GM19239 (cell line): ENCODE measurements at regions not wholly inside any gene's neighbourhood (a gene's known extent, or its start where the extent isn't known, plus 50 kb on each side); places are given as distances from the start of the nearest gene placed in this dataset.

ENCODE experiments used
- DNase-seq: peaks from one replicate; pipeline ENCODE4 v3.0.0; 2011; ENCODE audit warnings: low spot score; ENCODE audit not compliant: insufficient read length
- FAIRE-seq: peaks from 2 replicates; lab custom pipeline; 2011; peaks lifted over from hg19 to GRCh38; lab: Jason Lieb, UNC

DNA sequence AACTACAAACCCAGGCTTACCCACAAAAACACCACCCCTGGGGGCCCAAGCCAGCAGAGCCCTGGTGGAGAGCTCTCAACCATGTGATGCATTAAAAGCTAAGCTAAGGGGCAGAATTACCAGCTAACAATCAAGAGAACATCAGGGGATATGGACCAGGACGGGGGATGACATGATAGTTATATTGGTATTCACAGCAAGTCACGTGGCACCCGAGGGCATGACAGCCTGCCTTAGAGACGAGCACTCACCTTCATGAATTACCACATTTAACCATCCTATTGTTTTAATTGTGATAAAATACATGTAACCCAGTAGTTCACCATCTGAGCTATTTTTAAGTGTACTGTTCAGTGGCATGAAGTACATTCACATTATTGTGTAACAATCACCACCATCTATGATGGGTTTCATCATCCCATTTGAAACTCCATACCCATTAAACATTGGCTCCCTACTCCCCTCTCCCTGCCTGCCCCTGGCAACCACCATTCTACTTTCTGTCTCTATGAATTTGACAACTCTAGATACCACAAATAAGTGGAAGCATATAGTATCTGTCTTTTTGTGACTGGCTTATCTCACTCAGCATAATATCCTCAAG, 245.6 kb downstream of the ANAPC1 start:
- FAIRE-seq (no peak), DNase-seq (no peak)

DNA sequence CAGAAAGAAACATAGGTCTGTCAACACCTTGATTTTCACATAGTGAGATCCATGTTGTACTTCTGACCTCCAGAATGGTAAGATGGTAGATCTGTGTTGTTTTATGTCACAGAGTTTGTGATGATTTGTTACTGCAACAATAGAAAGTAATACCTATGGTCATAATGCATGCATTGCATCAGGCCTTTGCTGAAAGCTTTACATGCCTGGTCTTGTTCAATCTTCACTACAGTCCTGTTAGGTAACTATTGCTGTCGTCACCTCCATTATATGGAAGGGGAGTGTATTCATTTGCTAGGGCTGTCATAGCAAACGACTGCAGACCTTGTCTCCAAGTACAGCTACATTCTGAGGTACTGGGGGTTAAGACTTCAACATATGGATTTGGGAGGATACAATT, 243.5 kb downstream of the ANAPC1 start:
- DNase-seq (no peak), FAIRE-seq (no peak)

- FAIRE-seq, result no peak
- DNase-seq, result no peak
Observed at GRCh38 chr2:111642586-111643327, 241.2 kb downstream of the ANAPC1 start.

- no peak for DNase-seq
- no peak for FAIRE-seq
Observed at GRCh38 chr2:111643759-111644158, 240.2 kb downstream of the ANAPC1 start.

DNA sequence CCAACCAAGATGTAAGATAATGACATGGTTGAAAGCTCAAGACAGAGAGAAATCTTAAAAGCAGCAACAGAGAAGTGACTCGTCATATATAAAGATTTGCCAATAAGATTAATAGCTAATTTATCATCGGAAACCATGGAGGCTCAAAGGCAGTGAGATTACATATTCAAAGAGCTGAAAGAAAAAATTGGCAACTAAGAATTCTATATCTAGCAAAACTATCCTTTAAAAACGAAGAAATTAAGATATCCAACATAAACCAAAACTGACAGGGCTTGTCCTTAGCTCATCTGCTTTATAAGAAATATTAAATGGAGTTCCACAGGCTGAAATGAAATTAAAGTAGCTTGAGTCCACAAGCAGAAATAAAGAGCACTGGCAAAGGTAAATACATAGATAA, 236.6 kb downstream of the ANAPC1 start:
- no peak for FAIRE-seq
- no peak for DNase-seq

DNA sequence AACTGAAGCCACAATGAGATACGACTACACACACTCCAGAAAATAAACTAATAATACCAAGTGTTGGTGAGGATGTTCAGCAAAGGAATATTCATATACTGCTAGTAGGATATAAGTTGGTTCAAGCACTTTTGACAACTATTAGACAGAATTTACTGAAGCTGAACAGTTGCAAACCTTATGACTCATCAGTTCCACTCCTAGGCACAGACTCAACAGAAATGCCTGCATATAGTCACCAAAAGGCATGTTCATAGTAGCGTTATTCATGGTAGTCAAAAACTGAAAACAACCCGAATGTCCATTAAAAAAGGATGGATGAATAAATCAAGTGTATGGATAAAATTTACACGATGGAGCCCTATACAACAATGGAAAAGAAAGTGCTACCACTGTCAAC, 232.0 kb downstream of the ANAPC1 start:
- no peak for FAIRE-seq
- no peak for DNase-seq

DNA sequence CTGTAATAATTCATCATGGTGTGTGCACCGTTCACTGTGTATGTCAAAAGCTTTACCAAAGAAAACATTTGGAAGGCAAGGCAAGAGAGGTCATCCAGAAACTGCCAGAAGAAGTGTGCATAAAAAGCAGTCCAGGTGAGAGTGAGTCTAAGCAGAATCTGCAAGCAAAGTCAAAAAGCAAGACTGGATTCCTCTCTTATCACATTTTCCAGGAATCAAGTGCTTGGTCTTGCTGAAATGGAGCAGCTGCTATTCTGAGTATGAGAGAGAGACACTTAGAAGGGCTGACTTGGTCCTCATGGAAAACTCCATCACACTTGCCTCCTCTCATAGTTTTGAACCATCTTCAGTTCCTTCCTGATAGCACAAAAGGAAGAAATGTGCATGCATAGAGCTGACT, 231.3 kb downstream of the ANAPC1 start:
- no peak for DNase-seq
- FAIRE-seq, result no peak

DNA sequence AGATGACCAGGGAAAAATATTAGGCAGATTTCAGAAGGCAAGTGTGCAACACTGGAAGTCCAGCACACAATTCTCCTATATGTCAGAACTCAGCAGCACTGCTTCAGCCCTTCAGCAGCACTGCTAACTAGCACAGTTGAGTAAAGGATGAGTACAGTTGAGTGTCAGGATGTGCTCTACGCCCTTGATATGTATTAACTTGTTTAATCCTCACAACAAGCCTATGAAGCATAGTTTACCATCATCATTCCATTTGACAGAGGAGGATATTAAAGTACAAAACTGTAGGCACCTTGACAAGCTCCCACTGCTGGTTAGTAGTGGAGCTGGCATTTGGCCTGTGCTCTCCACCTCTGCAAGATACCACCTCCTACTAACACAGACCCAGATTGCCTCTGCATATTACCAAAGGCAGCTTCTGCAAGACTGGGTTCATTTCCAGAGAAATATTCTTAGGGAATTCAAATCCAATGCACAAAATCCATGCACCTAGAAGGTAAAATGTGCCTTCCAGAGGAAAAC, 230.8 kb downstream of the ANAPC1 start:
- no peak for FAIRE-seq
- no peak for DNase-seq

- DNase-seq (no peak), FAIRE-seq (no peak)
Observed at GRCh38 chr2:111653913-111654312, 230.1 kb downstream of the ANAPC1 start.

DNA sequence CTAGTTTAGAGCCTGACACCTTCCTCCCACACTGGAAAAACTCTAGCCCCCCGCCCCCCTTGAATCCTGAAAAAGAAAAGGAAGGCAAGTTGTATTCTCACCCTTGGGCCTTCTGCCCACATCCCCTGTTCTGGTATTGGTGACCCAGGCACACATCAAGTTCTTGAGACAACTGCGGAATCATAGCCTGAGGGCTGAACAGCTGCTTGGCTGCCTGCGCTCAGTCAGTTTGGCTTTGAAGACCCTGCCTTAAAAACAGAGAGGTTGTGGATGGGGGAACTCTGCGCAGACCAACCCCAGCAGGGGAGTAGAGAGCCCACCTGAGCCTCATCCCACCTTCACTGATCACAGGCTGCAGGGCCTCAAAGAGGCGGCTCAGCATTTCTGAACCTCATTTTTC, 229.2 kb downstream of the ANAPC1 start:
- FAIRE-seq (no peak), DNase-seq (no peak)

DNA sequence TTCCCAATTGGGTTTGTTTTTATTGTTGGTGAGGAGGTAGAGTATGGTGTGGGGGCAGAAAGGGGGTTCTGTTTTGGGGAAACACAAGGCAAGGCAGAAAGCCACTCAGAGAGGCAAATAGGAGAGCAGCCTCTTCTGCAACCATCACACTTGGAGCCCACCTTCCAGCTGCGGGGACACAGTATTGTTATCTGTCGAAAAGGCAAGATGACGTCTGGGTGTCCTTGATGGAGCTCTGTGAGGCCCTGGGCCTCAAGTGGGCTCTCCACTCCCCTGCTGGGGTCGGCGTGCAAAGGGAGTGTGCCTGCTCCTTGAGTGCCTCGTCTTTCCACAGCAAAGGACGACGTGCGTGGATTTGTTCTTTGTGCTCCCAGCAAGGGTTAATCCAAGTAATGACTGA, 227.6 kb downstream of the ANAPC1 start:
- no peak for DNase-seq
- FAIRE-seq, result no peak

- FAIRE-seq, result no peak
- no peak for DNase-seq
Observed at GRCh38 chr2:111656894-111657293, 227.1 kb downstream of the ANAPC1 start.

- FAIRE-seq, result no peak
Observed at GRCh38 chr2:111657351-111657975, 226.5 kb downstream of the ANAPC1 start.

DNA sequence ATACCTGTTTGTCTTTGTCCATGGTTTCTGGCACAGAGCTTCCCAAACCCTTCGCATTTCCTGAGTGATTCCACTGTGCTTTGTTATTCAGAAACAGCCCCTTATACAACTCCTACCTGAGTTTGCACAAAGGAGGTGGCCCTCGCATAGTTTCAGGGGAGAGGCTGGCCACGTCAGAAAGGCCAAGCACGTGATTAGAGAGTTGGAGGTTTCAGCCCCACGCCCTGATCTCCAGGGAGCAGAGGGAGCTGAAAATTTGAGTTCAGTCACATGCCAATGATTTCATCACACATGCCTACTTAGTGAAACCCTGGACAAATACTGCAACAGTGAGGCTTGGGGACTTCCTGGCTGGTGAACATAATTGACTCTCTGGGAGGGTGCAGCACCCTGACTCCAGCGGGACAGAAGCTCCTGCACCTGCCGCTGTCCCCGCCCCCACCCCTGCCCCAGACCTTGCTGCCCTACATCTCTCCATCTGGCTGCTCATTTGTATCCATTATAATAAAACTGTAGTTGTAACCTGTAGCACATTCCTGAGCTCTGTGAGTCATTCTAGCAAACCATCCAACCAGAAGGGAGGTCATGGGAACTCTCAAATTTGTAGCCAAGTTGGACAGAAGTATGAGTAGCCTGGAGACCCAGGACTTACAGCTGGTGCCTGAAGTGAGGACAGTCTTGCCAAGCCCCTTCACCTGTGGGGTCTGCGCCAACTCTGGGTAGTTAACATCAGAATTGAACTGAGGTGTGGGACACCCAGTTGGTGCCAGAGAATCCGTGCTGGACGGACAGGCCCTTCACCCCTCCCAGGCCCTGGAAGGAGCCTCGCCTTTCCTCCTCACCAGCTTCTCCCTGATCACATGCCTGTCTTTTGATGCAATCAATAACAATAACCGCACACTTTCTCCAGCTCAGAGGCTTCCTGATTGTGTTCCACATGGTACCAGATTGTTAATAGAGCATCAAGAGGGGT, 224.3 kb downstream of the ANAPC1 start:
- FAIRE-seq (no peak), DNase-seq (no peak)

More at GRCh38 chr2:111657351-111657975, 226.5 kb downstream of the ANAPC1 start:
- DNase-seq, result no peak

- DNase-seq (no peak), FAIRE-seq (no peak)
Observed at GRCh38 chr2:111660811-111661210, 223.2 kb downstream of the ANAPC1 start.

DNA sequence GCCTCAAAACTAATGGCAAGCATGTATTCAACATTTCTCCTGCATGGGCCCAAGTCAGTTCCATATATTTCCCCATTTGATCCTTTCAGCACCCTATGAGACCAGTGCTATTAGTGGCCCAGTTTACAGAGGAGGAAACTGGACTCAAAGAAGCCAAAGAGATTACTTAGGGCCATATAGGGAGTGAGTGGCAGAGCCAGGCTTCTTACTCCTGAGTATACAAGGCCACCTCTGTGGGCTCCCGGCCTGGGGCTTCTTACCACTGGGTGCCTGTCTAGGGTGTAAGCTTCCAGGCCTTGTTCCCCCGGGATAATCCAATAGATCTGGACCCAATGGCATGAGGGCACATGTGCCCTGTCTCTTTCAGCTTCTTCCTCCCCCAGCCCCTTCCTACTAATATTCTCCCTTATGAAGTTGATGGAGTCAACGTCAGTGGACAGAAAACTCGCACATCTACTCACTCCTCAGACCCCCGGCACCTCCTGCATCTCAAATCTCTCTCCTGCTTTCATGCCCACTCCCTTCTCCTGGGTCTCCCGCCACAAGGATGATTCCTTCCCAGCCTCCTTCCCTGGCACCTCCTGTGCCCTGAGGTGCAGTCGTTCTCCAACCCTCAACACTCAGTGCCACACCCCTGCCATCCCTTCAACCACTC, 222.6 kb downstream of the ANAPC1 start:
- no peak for DNase-seq
- no peak for FAIRE-seq

DNA sequence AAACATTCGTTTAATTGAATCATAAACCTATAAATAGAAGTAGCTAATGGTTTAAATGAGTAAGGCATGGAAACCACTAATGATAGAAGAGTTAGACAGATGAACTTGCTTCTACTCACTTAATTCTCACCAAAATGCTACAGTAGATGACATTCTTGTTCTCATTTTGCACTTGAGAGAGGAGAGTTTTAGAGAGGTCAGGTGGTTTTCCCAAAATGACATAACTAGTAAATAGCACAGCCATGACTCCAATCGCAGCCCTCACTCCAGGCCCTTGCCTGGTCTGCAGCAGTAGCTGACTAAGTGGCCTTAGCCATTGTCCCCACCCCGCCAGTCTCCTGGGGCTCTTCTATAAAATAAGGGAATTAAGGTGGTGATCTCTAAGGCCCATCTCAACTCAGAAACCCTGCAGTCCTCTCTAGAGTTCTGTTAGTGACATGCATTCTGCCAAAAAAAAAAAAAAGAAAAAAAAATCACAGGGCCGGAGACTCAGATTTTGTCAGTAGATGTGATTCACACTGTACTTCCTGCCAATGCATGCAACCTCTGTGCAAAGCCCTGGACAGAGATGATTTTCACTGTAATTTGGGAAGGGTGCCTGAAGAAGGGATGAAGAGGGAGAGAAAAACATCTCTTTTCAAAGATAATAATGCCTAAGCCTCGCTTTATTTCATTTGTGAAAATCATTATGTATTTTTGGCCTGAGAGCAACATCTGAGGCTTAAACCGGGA, 221.8 kb downstream of the ANAPC1 start:
- FAIRE-seq (no peak), DNase-seq (no peak)

DNA sequence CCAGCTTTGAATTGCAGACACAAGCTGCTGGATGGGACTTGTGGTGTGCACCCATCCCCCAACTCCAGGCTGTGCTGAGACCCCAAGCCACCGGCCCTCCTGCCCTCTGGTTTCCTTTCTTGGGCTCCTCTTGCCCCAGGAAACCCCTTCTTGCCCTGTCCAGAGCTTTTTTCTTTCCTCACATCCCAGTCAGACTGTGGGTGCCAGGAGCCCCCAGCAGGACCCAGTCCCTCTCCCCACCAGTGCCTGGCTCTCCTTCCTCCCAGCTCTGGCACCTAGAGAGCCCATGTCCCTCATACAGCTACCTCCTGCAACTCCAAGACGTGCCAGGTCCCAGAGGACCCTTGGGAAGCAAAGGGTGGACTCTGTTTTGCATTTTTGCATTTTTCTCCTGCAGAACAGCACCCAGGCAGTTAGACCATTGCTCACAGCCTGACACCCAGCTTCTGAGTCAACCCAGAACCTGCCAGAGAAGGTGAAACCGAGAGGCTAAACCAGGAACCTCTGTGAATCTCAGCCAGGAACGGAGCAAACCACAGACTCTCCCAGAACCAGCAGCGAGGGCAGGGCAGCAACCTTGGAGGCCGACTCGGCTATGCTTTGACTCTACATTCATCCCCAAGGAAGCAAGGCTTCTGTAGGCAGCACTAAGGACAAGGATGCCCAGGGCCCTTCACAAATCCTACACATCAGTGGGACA, 221.1 kb downstream of the ANAPC1 start:
- FAIRE-seq, result no peak
- DNase-seq, result peak; percentile 40
